Fibroblast of lung (primary cell): ENCODE measurements at regions not wholly inside any gene's neighbourhood (a gene's known extent, or its start where the extent isn't known, plus 50 kb on each side); places are given as distances from the start of the nearest gene placed in this dataset.
"Not testable (repeated sequence)": the region's sequence is repeated elsewhere in the genome, so short reads cannot be mapped to it uniquely, and the experiment has no call there.

Experiments
- DNase-seq, 2 donors: peaks; one replicate each; pipeline versions ENCODE4 v3.0.0 to v3.0.0-alpha.2; 2010; ENCODE audit warnings: low read depth in 2 of 2
- H2AFZ ChIP-seq: 2 replicates; pipeline ENCODE4 v1.5.1; 2012; ENCODE audit warnings: low read length, control low read depth, inconsistent platforms
- H3K27ac ChIP-seq: 2 replicates; pipeline ENCODE4 v1.5.1; 2011; ENCODE audit warnings: low read length, control low read depth; ENCODE audit not compliant: insufficient read depth
- H3K27me3 ChIP-seq: 2 replicates; pipeline ENCODE4 v1.5.1; 2011; ENCODE audit warnings: mild to moderate bottlenecking, low read length; ENCODE audit not compliant: control insufficient read depth, insufficient read depth
- H3K36me3 ChIP-seq: 2 replicates; pipeline ENCODE4 v1.5.1; 2011; ENCODE audit warnings: low read length; ENCODE audit not compliant: control insufficient read depth, insufficient read depth
- H3K4me1 ChIP-seq: 2 replicates; pipeline ENCODE4 v1.5.1; 2011; ENCODE audit warnings: low read length; ENCODE audit not compliant: control insufficient read depth, insufficient read depth; ENCODE audit errors: extremely low read depth
- H3K4me2 ChIP-seq: 2 replicates; pipeline ENCODE4 v1.5.1; 2011; ENCODE audit warnings: low read length, control low read depth; ENCODE audit not compliant: insufficient read depth; ENCODE audit errors: extremely low read depth
- H3K4me3 ChIP-seq, 4 experiments: fragments of 200-600 bp in 1 of 4; sonication (generic) in 1 of 4; replicated peaks in 1 of 4; 2 replicates each; pipeline ENCODE4 v1.5.1; 2011 to 2016; ENCODE audit warnings: low read length in 4 of 4, low read depth in 3 of 4, mild to moderate bottlenecking in 3 of 4, control low read depth in 2 of 4, inconsistent platforms in 1 of 4, mixed read lengths in 1 of 4; ENCODE audit not compliant: insufficient read depth in 1 of 4; ENCODE audit errors: control extremely low read depth in 1 of 4
- H3K79me2 ChIP-seq: 2 replicates; pipeline ENCODE4 v1.5.1; 2012; ENCODE audit warnings: mild to moderate bottlenecking, low read length, inconsistent platforms; ENCODE audit not compliant: control insufficient read depth, insufficient read depth
- H3K9ac ChIP-seq: 2 replicates; pipeline ENCODE4 v1.5.1; 2011; ENCODE audit warnings: mild to moderate bottlenecking, low read length, control low read depth; ENCODE audit not compliant: insufficient read depth
- H3K9me3 ChIP-seq: 2 replicates; pipeline ENCODE4 v1.5.1; 2012; ENCODE audit warnings: low read depth, low read length; ENCODE audit not compliant: control insufficient read depth, insufficient read depth
- H4K20me1 ChIP-seq: 2 replicates; pipeline ENCODE4 v1.5.1; 2011; ENCODE audit warnings: low read length; ENCODE audit not compliant: control insufficient read depth, insufficient read depth; ENCODE audit errors: extremely low read depth
- EZH2 ChIP-seq: IDR thresholded peaks from 2 replicates; pipeline ENCODE4 v1.5.1; 2012; ENCODE audit warnings: low read length, control low read depth, mild to moderate bottlenecking; ENCODE audit errors: missing control alignments
- TF ChIP-seq, protein P1 (sequence below), 2 donors: IDR thresholded peaks in 1 of 2; conservative IDR thresholded peaks in 1 of 2; 1 replicate in 1 of 2; 2 replicates in 1 of 2; pipeline ENCODE4 v1.5.1; 2011 to 2012; ENCODE audit warnings: low read length in 2 of 2, control low read depth in 1 of 2, inconsistent platforms in 1 of 2, low read depth in 1 of 2, mild to moderate bottlenecking in 1 of 2

GRCh38 chr12:83893101-83893500 is 1019.5 kb downstream of the SLC6A15 start:
- Histone ChIP-seq H3K27ac (no peak overlapping the region), H3K9me3 (no peaks in the 10 kb centered on the region), H3K79me2 (no peaks in the 10 kb centered on the region), H3K4me3 (no peak overlapping the region), H3K36me3 (no peaks in the 10 kb centered on the region), H2AFZ (no peak overlapping the region), H3K9ac (no peak overlapping the region), H3K27me3 (no peaks in the 10 kb centered on the region), H3K4me2 (no peak overlapping the region), H3K4me1 (no peaks in the 10 kb centered on the region), H4K20me1 (no peaks in the 10 kb centered on the region)
- TF ChIP-seq, protein P1, sequence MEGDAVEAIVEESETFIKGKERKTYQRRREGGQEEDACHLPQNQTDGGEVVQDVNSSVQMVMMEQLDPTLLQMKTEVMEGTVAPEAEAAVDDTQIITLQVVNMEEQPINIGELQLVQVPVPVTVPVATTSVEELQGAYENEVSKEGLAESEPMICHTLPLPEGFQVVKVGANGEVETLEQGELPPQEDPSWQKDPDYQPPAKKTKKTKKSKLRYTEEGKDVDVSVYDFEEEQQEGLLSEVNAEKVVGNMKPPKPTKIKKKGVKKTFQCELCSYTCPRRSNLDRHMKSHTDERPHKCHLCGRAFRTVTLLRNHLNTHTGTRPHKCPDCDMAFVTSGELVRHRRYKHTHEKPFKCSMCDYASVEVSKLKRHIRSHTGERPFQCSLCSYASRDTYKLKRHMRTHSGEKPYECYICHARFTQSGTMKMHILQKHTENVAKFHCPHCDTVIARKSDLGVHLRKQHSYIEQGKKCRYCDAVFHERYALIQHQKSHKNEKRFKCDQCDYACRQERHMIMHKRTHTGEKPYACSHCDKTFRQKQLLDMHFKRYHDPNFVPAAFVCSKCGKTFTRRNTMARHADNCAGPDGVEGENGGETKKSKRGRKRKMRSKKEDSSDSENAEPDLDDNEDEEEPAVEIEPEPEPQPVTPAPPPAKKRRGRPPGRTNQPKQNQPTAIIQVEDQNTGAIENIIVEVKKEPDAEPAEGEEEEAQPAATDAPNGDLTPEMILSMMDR (conservative IDR thresholded peaks at IDR 0.05 in 1 of 2, IDR thresholded peaks at IDR 0.05 in 1 of 2; ENCODE audit: low read depth in 1 of 2, low read length in 2 of 2), result no peak
- TF ChIP-seq EZH2, result no peak
- DNase-seq, result peak in 1 of 2 donors; percentile 5

DNA sequence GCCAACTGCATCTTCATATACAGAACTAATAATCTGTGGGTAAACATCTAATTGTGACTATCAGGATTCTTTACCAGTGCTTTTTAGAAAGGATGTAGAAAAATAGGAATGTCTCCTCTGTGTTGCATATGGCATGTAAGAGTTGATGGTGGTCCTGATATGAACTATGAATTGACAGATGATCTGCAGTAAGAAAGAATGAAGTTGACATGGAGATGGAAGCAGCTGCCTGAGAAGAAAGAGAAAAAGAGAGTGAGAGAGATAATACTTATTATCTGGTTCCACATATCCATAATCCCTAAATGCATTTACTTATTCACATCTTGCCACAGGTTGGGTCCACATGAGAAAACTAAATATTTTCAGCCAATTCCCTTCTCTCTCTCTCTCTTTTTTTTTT is 1022.9 kb downstream of the SLC6A15 start:
- H4K20me1 ChIP-seq, result no peaks in the 10 kb centered on the region
- no peak overlapping the region for H3K4me2 ChIP-seq
- no peaks in the 10 kb centered on the region for H3K79me2 ChIP-seq
- H3K27ac ChIP-seq, result no peak overlapping the region
- no peak for DNase-seq
- H3K4me1 ChIP-seq, result no peaks in the 10 kb centered on the region
- no peaks in the 10 kb centered on the region for H3K9me3 ChIP-seq
- TF ChIP-seq EZH2, result no peak
- TF ChIP-seq, protein P1 (conservative IDR thresholded peaks at IDR 0.05 in 1 of 2, IDR thresholded peaks at IDR 0.05 in 1 of 2; ENCODE audit: low read depth in 1 of 2, low read length in 2 of 2), result no peak
- H3K4me3 ChIP-seq, result no peak overlapping the region
- H2AFZ ChIP-seq, result no peak overlapping the region
- H3K9ac ChIP-seq, result no peak overlapping the region
- no peaks in the 10 kb centered on the region for H3K27me3 ChIP-seq
- no peaks in the 10 kb centered on the region for H3K36me3 ChIP-seq

DNA sequence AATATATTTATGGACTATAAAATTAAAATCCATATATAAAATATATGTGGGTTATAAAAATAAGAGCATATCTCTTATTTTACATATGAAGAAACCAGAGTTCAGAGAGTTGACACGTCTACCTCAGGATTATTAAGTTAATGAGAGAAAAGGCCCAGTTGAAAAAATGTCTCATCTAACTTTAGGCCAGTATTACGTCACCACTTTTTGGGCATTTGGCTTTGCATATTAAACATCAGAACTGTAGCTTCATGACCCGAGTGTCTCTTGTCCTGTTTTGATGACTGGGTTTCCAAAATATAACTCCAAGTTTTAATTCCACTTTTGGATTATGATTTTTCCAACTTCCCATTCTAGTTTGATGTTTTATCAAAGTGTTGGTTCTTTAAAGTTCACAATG is 1026.1 kb downstream of the SLC6A15 start:
- no peak overlapping the region for H3K4me2 ChIP-seq
- no peaks in the 10 kb centered on the region for H3K4me1 ChIP-seq
- TF ChIP-seq, protein P1 (conservative IDR thresholded peaks at IDR 0.05 in 1 of 2, IDR thresholded peaks at IDR 0.05 in 1 of 2; ENCODE audit: low read depth in 1 of 2, low read length in 2 of 2), result no peak
- TF ChIP-seq EZH2, result no peak
- H3K27ac ChIP-seq, result no peak overlapping the region
- no peak overlapping the region for H2AFZ ChIP-seq
- H3K27me3 ChIP-seq, result no peaks in the 10 kb centered on the region
- H3K4me3 ChIP-seq, result no peak overlapping the region
- H3K36me3 ChIP-seq, result no peaks in the 10 kb centered on the region
- no peak for DNase-seq
- no peak overlapping the region for H3K9ac ChIP-seq
- H3K79me2 ChIP-seq, result no peaks in the 10 kb centered on the region
- no peaks in the 10 kb centered on the region for H3K9me3 ChIP-seq
- H4K20me1 ChIP-seq, result no peaks in the 10 kb centered on the region

GRCh38 chr12:83870921-83871599 is 1041.5 kb downstream of the SLC6A15 start:
- not testable (repeated sequence) for H2AFZ ChIP-seq, H3K36me3 ChIP-seq, H4K20me1 ChIP-seq

More at GRCh38 chr12:83870921-83871599, 1041.5 kb downstream of the SLC6A15 start:
- H3K4me3 ChIP-seq, H3K27ac ChIP-seq, H3K9ac ChIP-seq, H3K79me2 ChIP-seq, H3K27me3 ChIP-seq, DNase-seq, H3K4me1 ChIP-seq, H3K4me2 ChIP-seq, H3K9me3 ChIP-seq: not testable (repeated sequence)
